ENCODE measurements at regions not wholly inside any gene's neighbourhood (a gene's known extent, or its start where the extent isn't known, plus 50 kb on each side); places are given as distances from the start of the nearest gene placed in this dataset.

DNA sequence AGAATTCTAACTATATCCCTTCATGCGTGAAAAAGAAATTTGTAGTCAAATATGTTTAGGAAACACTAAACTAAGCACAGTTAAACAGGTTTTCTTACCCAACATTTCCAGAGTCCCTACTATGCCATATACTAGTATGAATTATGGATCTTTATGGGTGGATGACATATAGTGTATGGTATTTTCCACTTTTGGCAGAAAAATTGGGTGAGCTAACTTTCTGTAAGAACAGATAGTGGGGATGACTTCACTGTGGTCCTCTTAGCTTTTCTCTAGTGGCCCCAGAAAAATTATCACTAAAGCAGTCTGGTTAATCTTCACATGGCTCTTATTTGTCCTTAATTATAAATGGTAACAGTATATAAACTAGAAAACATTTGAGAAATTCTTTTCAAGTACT is 240.0 kb upstream of the GULP1 start:
- TF ChIP-seq, protein P1, sequence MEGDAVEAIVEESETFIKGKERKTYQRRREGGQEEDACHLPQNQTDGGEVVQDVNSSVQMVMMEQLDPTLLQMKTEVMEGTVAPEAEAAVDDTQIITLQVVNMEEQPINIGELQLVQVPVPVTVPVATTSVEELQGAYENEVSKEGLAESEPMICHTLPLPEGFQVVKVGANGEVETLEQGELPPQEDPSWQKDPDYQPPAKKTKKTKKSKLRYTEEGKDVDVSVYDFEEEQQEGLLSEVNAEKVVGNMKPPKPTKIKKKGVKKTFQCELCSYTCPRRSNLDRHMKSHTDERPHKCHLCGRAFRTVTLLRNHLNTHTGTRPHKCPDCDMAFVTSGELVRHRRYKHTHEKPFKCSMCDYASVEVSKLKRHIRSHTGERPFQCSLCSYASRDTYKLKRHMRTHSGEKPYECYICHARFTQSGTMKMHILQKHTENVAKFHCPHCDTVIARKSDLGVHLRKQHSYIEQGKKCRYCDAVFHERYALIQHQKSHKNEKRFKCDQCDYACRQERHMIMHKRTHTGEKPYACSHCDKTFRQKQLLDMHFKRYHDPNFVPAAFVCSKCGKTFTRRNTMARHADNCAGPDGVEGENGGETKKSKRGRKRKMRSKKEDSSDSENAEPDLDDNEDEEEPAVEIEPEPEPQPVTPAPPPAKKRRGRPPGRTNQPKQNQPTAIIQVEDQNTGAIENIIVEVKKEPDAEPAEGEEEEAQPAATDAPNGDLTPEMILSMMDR (conservative IDR thresholded peaks at IDR 0.05): no peak
- Mint-ChIP-seq H3K27ac (no peak overlapping the region), H3K4me1 (ENCODE audit: unreplicated experiment) (peaks cover 5% of the 10 kb centered on the region), H3K9me3 (no peaks in the 10 kb centered on the region), H3K27me3 (no peaks in the 10 kb centered on the region), H3K4me3 (no peak overlapping the region), H3K36me3 (no peaks in the 10 kb centered on the region)
- DNase-seq (ENCODE audit: extremely low spot score, unreplicated experiment): no peak

- H3K27ac Mint-ChIP-seq: no peak overlapping the region
- TF ChIP-seq, protein P1 (conservative IDR thresholded peaks at IDR 0.05): no peak
- no peaks in the 10 kb centered on the region for H3K9me3 Mint-ChIP-seq
- H3K4me1 Mint-ChIP-seq (ENCODE audit: unreplicated experiment): no peaks in the 10 kb centered on the region
- no peaks in the 10 kb centered on the region for H3K36me3 Mint-ChIP-seq
- DNase-seq (ENCODE audit: extremely low spot score, unreplicated experiment): no peak
- no peak overlapping the region for H3K4me3 Mint-ChIP-seq
- no peaks in the 10 kb centered on the region for H3K27me3 Mint-ChIP-seq
These were observed 226.3 kb upstream of the GULP1 start for GRCh38 chr2:188065386-188065785.

DNA sequence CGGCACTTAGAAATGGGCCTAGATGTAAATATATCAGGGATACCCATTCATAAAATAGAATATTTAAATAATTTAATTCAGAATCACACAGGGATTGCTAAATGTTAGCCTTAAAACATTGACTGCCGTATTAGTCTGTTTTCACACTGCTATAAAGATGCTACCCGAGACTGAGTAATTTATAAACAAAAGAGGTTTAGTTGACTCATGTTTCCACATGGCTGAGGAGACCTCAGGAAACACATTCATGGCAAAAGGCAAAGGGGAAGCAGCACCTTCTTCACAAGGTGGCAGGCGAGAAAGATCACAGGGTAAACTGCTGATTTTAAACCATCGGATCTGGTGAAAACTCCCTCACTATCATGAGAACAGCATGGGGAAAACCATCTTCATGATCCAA is 223.6 kb upstream of the GULP1 start:
- no peaks in the 10 kb centered on the region for H3K36me3 Mint-ChIP-seq
- H3K4me3 Mint-ChIP-seq: no peak overlapping the region
- no peaks in the 10 kb centered on the region for H3K4me1 Mint-ChIP-seq (ENCODE audit: unreplicated experiment)
- DNase-seq (ENCODE audit: extremely low spot score, unreplicated experiment): no peak
- no peaks in the 10 kb centered on the region for H3K27me3 Mint-ChIP-seq
- H3K9me3 Mint-ChIP-seq: peaks cover 6% of the 10 kb centered on the region
- TF ChIP-seq, protein P1 (conservative IDR thresholded peaks at IDR 0.05): no peak
- H3K27ac Mint-ChIP-seq: no peak overlapping the region

GRCh38 chr2:188076149-188077056 is 215.3 kb upstream of the GULP1 start:
- DNase-seq (ENCODE audit: extremely low spot score, unreplicated experiment): no peak
- no peaks in the 10 kb centered on the region for H3K36me3 Mint-ChIP-seq
- H3K27ac Mint-ChIP-seq: no peak overlapping the region
- H3K27me3 Mint-ChIP-seq: no peaks in the 10 kb centered on the region
- peaks cover 12% of the 10 kb centered on the region for H3K9me3 Mint-ChIP-seq
- TF ChIP-seq, protein P1 (conservative IDR thresholded peaks at IDR 0.05): no peak
- no peaks in the 10 kb centered on the region for H3K4me1 Mint-ChIP-seq (ENCODE audit: unreplicated experiment)
- H3K4me3 Mint-ChIP-seq: no peak overlapping the region

GRCh38 chr2:188077757-188078156 is 213.9 kb upstream of the GULP1 start:
- H3K9me3 Mint-ChIP-seq: peaks cover 7% of the 10 kb centered on the region
- no peaks in the 10 kb centered on the region for H3K36me3 Mint-ChIP-seq
- H3K27me3 Mint-ChIP-seq: no peaks in the 10 kb centered on the region
- TF ChIP-seq, protein P1 (conservative IDR thresholded peaks at IDR 0.05): no peak
- DNase-seq (ENCODE audit: extremely low spot score, unreplicated experiment): no peak
- no peaks in the 10 kb centered on the region for H3K4me1 Mint-ChIP-seq (ENCODE audit: unreplicated experiment)
- H3K27ac Mint-ChIP-seq: no peak overlapping the region
- H3K4me3 Mint-ChIP-seq: no peak overlapping the region

Data from type B pancreatic cell (in vitro differentiated cells).